WERI-Rb-1 (cell line): ENCODE measurements at regions not wholly inside any gene's neighbourhood (a gene's known extent, or its start where the extent isn't known, plus 50 kb on each side); places are given as distances from the start of the nearest gene placed in this dataset.

Experiments used
- DNase-seq: peaks from one replicate; pipeline ENCODE4 v3.0.0-alpha.2; 2020
- H3K27ac ChIP-seq: fragments of 250-450 bp; sonication (Bioruptor Pico); 2 replicates; pipeline ENCODE4 v1.5.1; 2020; ENCODE audit warnings: mild to moderate bottlenecking, moderate library complexity
- H3K27me3 ChIP-seq: fragments of 250-450 bp; sonication (Bioruptor Pico); 2 replicates; pipeline ENCODE4 v1.5.1; 2021; ENCODE audit warnings: mild to moderate bottlenecking, low read depth, moderate library complexity; ENCODE audit not compliant: insufficient read depth, severe bottlenecking
- H3K36me3 ChIP-seq: fragments of 250-450 bp; sonication (Bioruptor Pico); 2 replicates; pipeline ENCODE4 v1.5.1; 2020; ENCODE audit warnings: mild to moderate bottlenecking, moderate library complexity
- H3K4me3 ChIP-seq: 2 replicates; pipeline ENCODE4 v1.5.1; 2011; ENCODE audit warnings: low read depth, mild to moderate bottlenecking, control low read depth, low read length
- H3K9me3 ChIP-seq: fragments of 250-450 bp; sonication (Bioruptor Pico); 2 replicates; pipeline ENCODE4 v1.5.1; 2021; ENCODE audit warnings: mild to moderate bottlenecking, moderate library complexity; ENCODE audit not compliant: severe bottlenecking
- TF ChIP-seq, protein P1 (sequence below): IDR thresholded peaks from 2 replicates; pipeline ENCODE4 v1.5.1; 2011; ENCODE audit warnings: low read depth, mild to moderate bottlenecking, control low read depth, inconsistent platforms, low read length

DNA sequence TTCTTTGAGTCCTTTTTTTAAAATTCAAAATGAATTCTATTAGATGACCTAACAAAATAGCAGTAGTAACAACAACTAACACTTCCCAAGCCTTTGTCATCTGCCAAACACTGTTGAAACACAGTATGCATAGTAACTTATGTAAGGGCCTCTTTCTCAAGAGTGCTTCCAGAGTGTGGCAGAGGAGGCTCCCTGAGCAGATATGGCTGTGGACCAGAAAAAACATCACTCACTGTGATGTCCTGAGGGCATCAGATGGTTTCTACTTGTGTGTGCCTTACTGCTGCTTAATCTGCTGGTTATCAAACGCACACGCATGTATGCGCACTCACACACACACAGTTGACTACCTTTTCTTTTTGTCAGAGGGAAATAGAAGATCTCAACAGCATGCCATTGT lies 110.8 kb downstream of the DLEU7 start:
- Histone ChIP-seq H3K27me3 (no peaks in the 10 kb centered on the region), H3K27ac (no peak overlapping the region), H3K4me3 (no peak overlapping the region), H3K36me3 (no peaks in the 10 kb centered on the region), H3K9me3 (no peaks in the 10 kb centered on the region)
- no peak for DNase-seq
- TF ChIP-seq, protein P1, sequence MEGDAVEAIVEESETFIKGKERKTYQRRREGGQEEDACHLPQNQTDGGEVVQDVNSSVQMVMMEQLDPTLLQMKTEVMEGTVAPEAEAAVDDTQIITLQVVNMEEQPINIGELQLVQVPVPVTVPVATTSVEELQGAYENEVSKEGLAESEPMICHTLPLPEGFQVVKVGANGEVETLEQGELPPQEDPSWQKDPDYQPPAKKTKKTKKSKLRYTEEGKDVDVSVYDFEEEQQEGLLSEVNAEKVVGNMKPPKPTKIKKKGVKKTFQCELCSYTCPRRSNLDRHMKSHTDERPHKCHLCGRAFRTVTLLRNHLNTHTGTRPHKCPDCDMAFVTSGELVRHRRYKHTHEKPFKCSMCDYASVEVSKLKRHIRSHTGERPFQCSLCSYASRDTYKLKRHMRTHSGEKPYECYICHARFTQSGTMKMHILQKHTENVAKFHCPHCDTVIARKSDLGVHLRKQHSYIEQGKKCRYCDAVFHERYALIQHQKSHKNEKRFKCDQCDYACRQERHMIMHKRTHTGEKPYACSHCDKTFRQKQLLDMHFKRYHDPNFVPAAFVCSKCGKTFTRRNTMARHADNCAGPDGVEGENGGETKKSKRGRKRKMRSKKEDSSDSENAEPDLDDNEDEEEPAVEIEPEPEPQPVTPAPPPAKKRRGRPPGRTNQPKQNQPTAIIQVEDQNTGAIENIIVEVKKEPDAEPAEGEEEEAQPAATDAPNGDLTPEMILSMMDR: no peak

DNA sequence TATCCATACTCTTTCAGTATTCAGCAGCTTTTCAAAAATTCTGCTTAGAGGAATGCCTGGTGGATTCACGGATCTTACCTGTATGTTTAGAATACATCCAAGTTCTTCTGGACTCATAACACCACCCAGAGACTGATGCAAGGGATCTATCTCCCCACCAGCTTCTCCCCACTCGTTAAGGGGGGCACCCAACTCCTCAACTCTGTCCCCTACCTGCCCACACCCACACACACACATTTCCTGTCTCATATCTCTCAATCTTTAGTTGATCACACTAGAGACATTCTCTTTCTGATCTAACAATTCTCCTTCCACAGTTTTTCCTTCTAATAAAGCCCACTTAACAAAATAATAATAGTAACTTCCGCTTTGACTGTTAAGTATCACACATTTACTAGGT lies 110.1 kb downstream of the DLEU7 start:
- H3K4me3 ChIP-seq: no peak overlapping the region
- no peaks in the 10 kb centered on the region for H3K27me3 ChIP-seq
- TF ChIP-seq, protein P1: no peak
- H3K9me3 ChIP-seq: no peaks in the 10 kb centered on the region
- no peak for DNase-seq
- no peak overlapping the region for H3K27ac ChIP-seq
- H3K36me3 ChIP-seq: no peaks in the 10 kb centered on the region

DNA sequence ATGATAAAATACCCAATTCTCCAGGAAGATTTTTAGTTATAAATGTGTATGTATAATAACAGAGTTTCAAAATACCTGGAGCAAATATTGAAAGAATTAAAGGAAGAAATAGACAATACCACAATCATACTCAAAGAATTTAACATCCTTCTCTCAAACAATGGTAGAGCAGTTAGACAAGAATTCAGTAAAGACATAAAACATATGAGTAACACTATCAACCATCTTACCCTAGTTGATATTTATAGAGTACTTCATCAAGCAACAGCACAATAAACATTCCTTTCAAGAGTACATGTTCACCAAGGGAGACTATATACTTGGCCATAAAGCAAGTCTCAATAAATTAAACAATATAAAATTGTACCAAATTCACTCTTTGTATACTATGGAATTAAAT lies 108.4 kb downstream of the DLEU7 start:
- Histone ChIP-seq H3K36me3 (no peaks in the 10 kb centered on the region), H3K9me3 (no peaks in the 10 kb centered on the region), H3K4me3 (no peak overlapping the region), H3K27me3 (no peaks in the 10 kb centered on the region), H3K27ac (no peak overlapping the region)
- no peak for DNase-seq
- TF ChIP-seq, protein P1: no peak

DNA sequence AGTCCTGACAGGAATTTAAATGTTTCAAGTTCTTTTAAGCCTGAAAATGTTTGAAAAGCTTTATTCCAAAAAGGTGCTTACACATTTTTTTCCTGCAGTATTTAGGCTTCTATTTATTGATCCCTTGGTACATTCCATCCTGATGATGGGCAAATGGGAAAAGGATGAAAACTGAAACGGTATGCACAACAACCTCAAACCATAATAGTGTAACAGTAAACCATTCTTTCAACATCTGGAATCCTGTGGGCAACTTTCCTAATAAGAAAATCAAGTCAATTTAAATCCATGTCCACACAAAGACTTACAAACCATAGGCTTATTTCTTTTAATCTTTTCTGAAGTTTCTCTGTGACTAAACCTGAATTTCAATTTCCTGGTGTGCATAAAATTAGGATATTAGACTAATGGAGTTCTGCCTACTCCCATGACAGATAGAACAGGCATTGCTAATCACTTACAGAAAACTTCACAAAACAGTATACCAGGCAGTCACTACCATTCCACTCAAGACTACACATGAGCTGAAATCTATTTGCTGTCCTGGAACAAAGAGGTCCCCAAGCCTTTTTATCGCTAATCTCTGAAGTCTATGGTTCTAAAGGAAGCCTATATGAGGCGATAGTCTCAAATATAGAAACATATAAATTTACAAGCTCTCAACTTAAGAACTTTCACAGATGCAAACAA lies 103.3 kb downstream of the DLEU7 start:
- TF ChIP-seq, protein P1: no peak
- no peaks in the 10 kb centered on the region for H3K27me3 ChIP-seq
- no peak overlapping the region for H3K27ac ChIP-seq
- H3K9me3 ChIP-seq: no peaks in the 10 kb centered on the region
- H3K36me3 ChIP-seq: no peaks in the 10 kb centered on the region
- H3K4me3 ChIP-seq: no peak overlapping the region
- DNase-seq: no peak

DNA sequence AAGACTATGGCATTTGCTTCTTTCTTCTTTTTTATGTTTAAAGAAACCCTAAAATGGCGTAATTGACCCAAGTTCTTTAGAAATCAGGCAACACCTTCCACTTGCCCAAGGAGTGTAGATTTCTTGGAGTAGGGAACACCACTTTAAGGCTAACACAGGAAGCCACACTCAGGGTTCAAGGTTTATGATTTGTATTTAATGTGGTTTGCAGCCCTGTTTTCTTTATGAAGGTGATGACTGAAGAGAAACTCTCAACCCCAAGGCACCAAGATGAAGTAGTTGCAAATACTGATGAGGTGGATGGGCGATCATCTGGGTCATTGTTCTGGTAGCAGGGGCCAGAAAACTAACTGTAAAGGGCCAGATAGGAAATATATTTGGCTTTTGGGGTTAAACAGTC lies 101.1 kb downstream of the DLEU7 start:
- no peaks in the 10 kb centered on the region for H3K36me3 ChIP-seq
- no peak overlapping the region for H3K27ac ChIP-seq
- TF ChIP-seq, protein P1: no peak
- H3K9me3 ChIP-seq: no peaks in the 10 kb centered on the region
- no peak overlapping the region for H3K4me3 ChIP-seq
- no peak for DNase-seq
- H3K27me3 ChIP-seq: no peaks in the 10 kb centered on the region

DNA sequence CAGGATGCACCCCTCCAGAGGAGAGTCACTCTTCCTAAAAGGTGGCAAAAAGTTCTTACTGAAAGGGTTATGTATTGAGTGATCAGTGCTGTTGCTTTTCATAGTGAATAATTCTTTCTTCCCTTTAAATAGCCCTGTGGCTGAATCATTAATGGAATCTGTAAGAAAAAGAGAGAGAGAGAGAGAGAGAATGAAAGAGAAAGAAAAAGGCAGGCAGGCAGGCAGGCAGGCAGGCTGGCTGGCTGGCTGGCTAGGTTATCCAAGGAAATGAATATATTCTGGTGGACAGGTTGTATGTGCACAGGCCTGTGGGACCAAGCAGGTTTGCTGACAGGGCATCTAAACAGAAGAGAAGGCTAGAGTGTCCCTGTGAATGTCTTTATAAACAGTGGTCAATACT lies 100.5 kb downstream of the DLEU7 start:
- Histone ChIP-seq H3K36me3 (no peaks in the 10 kb centered on the region), H3K27ac (no peak overlapping the region), H3K4me3 (no peak overlapping the region), H3K27me3 (no peaks in the 10 kb centered on the region), H3K9me3 (no peaks in the 10 kb centered on the region)
- no peak for DNase-seq
- TF ChIP-seq, protein P1: no peak
